Stomach (tissue), 4 donors: ENCODE measurements at regions not wholly inside any gene's neighbourhood (a gene's known extent, or its start where the extent isn't known, plus 50 kb on each side); places are given as distances from the start of the nearest gene placed in this dataset.

Source experiments
- POLR2A ChIP-seq, 4 donors: fragments of 450-650 bp; IDR thresholded peaks; one replicate each; pipeline ENCODE4 v1.6.1; 2016; ENCODE audit warnings: antibody characterized with exemption in 4 of 4, control low read depth in 2 of 4, mild to moderate bottlenecking in 1 of 4, moderate library complexity in 1 of 4
- TF ChIP-seq, protein P1 (sequence below), 7 experiments: fragments of 450-650 bp in 4 of 7; fragments of 200-600 bp in 3 of 7; sonication (generic) in 3 of 7; IDR thresholded peaks; one replicate each; pipeline ENCODE4 v1.5.1; 2016 to 2019; ENCODE audit warnings: antibody characterized with exemption in 7 of 7, control low read depth in 2 of 7, mild to moderate bottlenecking in 1 of 7

- TF ChIP-seq POLR2A (IDR thresholded peaks at IDR 0.05) = no peak
- TF ChIP-seq, protein P1, sequence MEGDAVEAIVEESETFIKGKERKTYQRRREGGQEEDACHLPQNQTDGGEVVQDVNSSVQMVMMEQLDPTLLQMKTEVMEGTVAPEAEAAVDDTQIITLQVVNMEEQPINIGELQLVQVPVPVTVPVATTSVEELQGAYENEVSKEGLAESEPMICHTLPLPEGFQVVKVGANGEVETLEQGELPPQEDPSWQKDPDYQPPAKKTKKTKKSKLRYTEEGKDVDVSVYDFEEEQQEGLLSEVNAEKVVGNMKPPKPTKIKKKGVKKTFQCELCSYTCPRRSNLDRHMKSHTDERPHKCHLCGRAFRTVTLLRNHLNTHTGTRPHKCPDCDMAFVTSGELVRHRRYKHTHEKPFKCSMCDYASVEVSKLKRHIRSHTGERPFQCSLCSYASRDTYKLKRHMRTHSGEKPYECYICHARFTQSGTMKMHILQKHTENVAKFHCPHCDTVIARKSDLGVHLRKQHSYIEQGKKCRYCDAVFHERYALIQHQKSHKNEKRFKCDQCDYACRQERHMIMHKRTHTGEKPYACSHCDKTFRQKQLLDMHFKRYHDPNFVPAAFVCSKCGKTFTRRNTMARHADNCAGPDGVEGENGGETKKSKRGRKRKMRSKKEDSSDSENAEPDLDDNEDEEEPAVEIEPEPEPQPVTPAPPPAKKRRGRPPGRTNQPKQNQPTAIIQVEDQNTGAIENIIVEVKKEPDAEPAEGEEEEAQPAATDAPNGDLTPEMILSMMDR (IDR thresholded peaks at IDR 0.05) = no peak
Measured at GRCh38 chr21:16418642-16419041, 688.9 kb downstream of the USP25 start.
